Left lung (tissue), 4 donors: ENCODE measurements at regions not wholly inside any gene's neighbourhood (a gene's known extent, or its start where the extent isn't known, plus 50 kb on each side); places are given as distances from the start of the nearest gene placed in this dataset.

Experiments used
- ATAC-seq: fragments of 200-7000 bp; cut with Tn5 transposase; one replicate; pipeline ENCODE4 v1.9.1; 2020; ENCODE audit warnings: moderate library complexity
- DNase-seq, 4 donors: peaks; one replicate each; pipeline ENCODE4 v3.0.0-alpha.2; 2013 to 2020
- H3K27ac ChIP-seq, 2 donors: fragments of 200-600 bp; sonication (generic) in 1 of 2; one replicate each; pipeline versions ENCODE4 v1.5.0 to v1.8.0; 2020 to 2021
- H3K27me3 ChIP-seq, 2 donors: fragments of 200-600 bp; sonication (generic) in 1 of 2; one replicate each; pipeline versions ENCODE4 v1.5.0 to v1.8.0; 2020 to 2021
- H3K36me3 ChIP-seq, 2 donors: fragments of 200-600 bp; sonication (generic) in 1 of 2; one replicate each; pipeline versions ENCODE4 v1.5.0 to v1.8.0; 2020 to 2021
- H3K4me1 ChIP-seq, 2 donors: fragments of 200-600 bp; one replicate each; pipeline ENCODE4 v1.8.0; 2021
- H3K4me3 ChIP-seq, 2 donors: fragments of 200-600 bp; sonication (generic) in 1 of 2; one replicate each; pipeline versions ENCODE4 v1.5.0 to v1.8.0; 2020 to 2021; ENCODE audit warnings: mild to moderate bottlenecking in 1 of 2
- H3K9me3 ChIP-seq, 2 donors: fragments of 200-600 bp; sonication (generic) in 1 of 2; one replicate each; pipeline versions ENCODE4 v1.5.0 to v1.8.0; 2020 to 2021
- intact Hi-C, 2 donors: fragments of 100-400 bp; cut with DNase I; formaldehyde crosslinking; loops; one replicate each; pipeline versions ENCODE4 v1.11.2 to v1.14.2; 2022
- TF ChIP-seq, protein P1 (sequence below), 2 donors: fragments of 200-600 bp; sonication (generic) in 1 of 2; IDR thresholded peaks; one replicate each; pipeline versions ENCODE4 v1.5.0 to v1.8.0; 2021; ENCODE audit warnings: antibody characterized with exemption in 2 of 2
- donor health status: DM: no; HTN: yes; CAD: no.
- donor health status: DM: no; HTN: no; CAD: no.

- ATAC-seq (no peak), DNase-seq (no peak)
- no peaks in the 10 kb centered on the region for H3K27me3 ChIP-seq
- intact Hi-C loops: no loop called here
- H3K27ac ChIP-seq: no peak overlapping the region
- no peaks in the 10 kb centered on the region for H3K9me3 ChIP-seq
- no peak overlapping the region for H3K4me3 ChIP-seq
- no peaks in the 10 kb centered on the region for H3K36me3 ChIP-seq
- H3K4me1 ChIP-seq: no peaks in the 10 kb centered on the region
- TF ChIP-seq, protein P1, sequence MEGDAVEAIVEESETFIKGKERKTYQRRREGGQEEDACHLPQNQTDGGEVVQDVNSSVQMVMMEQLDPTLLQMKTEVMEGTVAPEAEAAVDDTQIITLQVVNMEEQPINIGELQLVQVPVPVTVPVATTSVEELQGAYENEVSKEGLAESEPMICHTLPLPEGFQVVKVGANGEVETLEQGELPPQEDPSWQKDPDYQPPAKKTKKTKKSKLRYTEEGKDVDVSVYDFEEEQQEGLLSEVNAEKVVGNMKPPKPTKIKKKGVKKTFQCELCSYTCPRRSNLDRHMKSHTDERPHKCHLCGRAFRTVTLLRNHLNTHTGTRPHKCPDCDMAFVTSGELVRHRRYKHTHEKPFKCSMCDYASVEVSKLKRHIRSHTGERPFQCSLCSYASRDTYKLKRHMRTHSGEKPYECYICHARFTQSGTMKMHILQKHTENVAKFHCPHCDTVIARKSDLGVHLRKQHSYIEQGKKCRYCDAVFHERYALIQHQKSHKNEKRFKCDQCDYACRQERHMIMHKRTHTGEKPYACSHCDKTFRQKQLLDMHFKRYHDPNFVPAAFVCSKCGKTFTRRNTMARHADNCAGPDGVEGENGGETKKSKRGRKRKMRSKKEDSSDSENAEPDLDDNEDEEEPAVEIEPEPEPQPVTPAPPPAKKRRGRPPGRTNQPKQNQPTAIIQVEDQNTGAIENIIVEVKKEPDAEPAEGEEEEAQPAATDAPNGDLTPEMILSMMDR (IDR thresholded peaks at IDR 0.05): no peak
Observed at GRCh38 chr6:147136057-147136456, 68.2 kb upstream of the STXBP5 start.

DNA sequence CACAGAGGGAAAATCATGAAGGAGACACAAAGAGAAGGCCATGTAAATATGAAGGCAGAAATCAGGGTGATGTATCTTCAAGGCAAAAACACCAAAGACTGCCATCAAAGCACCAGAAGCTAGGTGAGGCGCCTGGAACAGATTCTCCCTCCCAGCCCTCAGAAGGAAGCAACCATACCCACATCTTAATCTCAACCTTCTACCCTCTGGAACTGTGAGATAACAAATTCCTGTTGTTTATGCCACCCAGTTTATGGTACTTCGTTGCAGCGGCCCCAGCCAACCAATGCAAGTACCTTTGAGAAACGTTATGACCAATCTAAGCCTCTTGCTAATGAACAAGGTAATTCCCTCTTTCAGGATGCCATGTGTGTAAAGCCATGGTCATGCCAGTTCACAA lies 66.2 kb upstream of the STXBP5 start:
- H3K27ac ChIP-seq: no peak overlapping the region
- no peak overlapping the region for H3K4me3 ChIP-seq
- no peaks in the 10 kb centered on the region for H3K27me3 ChIP-seq
- intact Hi-C loops: no loop called here
- ATAC-seq: no peak
- TF ChIP-seq, protein P1 (IDR thresholded peaks at IDR 0.05): no peak
- H3K4me1 ChIP-seq: no peaks in the 10 kb centered on the region
- DNase-seq: no peak
- no peaks in the 10 kb centered on the region for H3K36me3 ChIP-seq
- no peaks in the 10 kb centered on the region for H3K9me3 ChIP-seq

DNA sequence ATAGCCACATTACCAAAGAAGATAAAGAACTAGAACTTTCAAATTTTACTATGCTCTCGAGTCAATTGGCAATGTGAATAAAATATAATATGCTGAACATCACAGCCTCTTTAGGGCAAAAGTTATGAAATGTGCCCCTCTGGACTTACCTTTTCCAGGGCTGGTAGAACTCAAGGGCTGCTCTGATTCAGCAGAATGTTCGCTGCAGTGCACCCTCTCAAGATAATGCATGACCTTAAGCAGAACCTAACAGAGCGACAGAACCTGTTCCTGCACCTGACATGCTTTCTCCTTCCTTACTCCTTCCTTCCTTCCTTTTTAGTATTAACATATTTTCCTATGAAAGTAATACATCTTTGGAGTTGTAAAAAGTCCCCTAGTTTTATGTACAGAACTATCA lies 65.4 kb upstream of the STXBP5 start:
- DNase-seq: no peak
- H3K36me3 ChIP-seq: no peaks in the 10 kb centered on the region
- no peaks in the 10 kb centered on the region for H3K9me3 ChIP-seq
- no peaks in the 10 kb centered on the region for H3K4me1 ChIP-seq
- H3K4me3 ChIP-seq: no peak overlapping the region
- H3K27ac ChIP-seq: no peak overlapping the region
- TF ChIP-seq, protein P1 (IDR thresholded peaks at IDR 0.05): no peak
- no peak for ATAC-seq
- intact Hi-C loops: no loop called here
- H3K27me3 ChIP-seq: no peaks in the 10 kb centered on the region

DNA sequence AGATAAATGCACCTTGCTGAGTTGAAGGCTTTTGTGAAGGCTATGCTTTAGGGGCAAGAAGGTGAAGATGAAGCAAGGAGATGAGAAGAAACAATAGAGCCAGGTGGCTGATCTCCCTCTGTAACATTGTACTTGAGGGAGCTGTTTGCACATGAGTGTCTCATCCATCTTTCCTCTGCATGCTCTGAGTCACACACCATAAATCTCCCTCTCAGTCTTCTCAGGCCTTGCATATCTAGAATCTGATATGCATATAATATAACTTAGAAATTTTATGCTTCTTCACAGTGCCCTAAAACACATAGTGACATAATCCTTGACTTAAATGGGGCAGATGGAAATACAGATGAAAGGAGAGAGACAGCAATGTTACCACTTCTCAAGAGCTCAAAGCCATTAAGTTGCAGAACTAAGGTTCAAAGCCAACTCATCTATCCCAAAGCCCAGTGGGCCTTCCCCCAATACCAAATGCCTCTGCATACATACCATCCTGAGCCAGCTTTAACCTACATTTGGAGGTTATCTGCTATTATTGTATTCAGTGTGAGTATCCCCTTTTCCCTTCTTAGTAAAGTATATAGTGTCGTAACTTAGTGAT lies 62.4 kb upstream of the STXBP5 start:
- Histone ChIP-seq H3K4me3 (no peak overlapping the region), H3K27me3 (no peaks in the 10 kb centered on the region), H3K4me1 (no peaks in the 10 kb centered on the region), H3K27ac (no peak overlapping the region), H3K9me3 (no peaks in the 10 kb centered on the region), H3K36me3 (no peaks in the 10 kb centered on the region)
- no peak for DNase-seq
- TF ChIP-seq, protein P1 (IDR thresholded peaks at IDR 0.05): no peak
- intact Hi-C loops: no loop called here
- no peak for ATAC-seq

DNA sequence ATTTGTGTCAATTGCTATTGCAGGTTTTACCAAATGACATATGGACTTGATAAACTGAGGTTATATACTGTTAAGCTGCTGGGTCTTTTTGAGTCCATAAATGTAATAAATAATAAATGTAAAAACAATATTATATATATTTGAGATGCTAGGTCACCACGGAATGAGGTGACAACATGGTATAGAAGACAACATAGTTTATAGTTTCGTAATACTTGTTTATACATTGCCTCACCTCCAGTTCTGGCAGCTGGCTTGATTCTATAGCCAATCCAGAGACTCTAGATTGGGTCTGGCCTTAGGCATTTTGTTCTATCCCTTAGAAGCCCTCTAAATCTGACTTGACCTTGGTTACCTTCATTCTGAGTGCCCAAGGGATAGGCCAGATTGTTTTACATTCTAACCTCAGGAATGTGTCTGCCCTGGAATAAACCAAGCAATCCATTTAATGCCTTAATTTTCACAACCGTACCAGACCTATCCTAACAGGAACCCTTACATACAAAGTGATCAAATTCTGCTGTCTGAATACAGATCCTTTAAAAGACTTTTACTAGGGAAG lies 61.5 kb upstream of the STXBP5 start:
- DNase-seq (no peak), ATAC-seq (no peak)
- intact Hi-C loops: no loop called here
- Histone ChIP-seq H3K27me3 (no peaks in the 10 kb centered on the region), H3K36me3 (no peaks in the 10 kb centered on the region), H3K4me3 (no peak overlapping the region), H3K4me1 (no peaks in the 10 kb centered on the region), H3K9me3 (no peaks in the 10 kb centered on the region), H3K27ac (no peak overlapping the region)
- TF ChIP-seq, protein P1 (IDR thresholded peaks at IDR 0.05): no peak
